IPS-15b (cell line): ENCODE measurements at regions not wholly inside any gene's neighbourhood (a gene's known extent, or its start where the extent isn't known, plus 50 kb on each side); places are given as distances from the start of the nearest gene placed in this dataset.

Experiments
- H3K27me3 ChIP-seq: one replicate; pipeline ENCODE4 v1.6.1; 2013; ENCODE audit warnings: low read length; ENCODE audit not compliant: control insufficient read depth, insufficient read depth
- H3K36me3 ChIP-seq: one replicate; pipeline ENCODE4 v1.6.1; 2013; ENCODE audit warnings: low read length; ENCODE audit not compliant: control insufficient read depth, insufficient read depth
- H3K4me1 ChIP-seq: one replicate; pipeline ENCODE4 v1.6.1; 2013; ENCODE audit warnings: mild to moderate bottlenecking, low read length; ENCODE audit not compliant: control insufficient read depth, insufficient read depth
- H3K4me3 ChIP-seq: one replicate; pipeline ENCODE4 v1.5.1; 2013; ENCODE audit warnings: low read depth, low read length
- H3K9ac ChIP-seq: one replicate; pipeline ENCODE4 v1.6.1; 2013; ENCODE audit warnings: low read depth, mild to moderate bottlenecking, low read length
- H3K9me3 ChIP-seq: one replicate; pipeline ENCODE4 v1.6.1; 2013; ENCODE audit warnings: mild to moderate bottlenecking, low read length; ENCODE audit not compliant: control insufficient read depth, insufficient read depth

- no peaks in the 10 kb centered on the region for H3K4me1 ChIP-seq
- H3K9ac ChIP-seq = no peak overlapping the region
- no peaks in the 10 kb centered on the region for H3K9me3 ChIP-seq
- H3K4me3 ChIP-seq = no peak overlapping the region
- H3K36me3 ChIP-seq = no peaks in the 10 kb centered on the region
- H3K27me3 ChIP-seq = no peaks in the 10 kb centered on the region
Observed at GRCh38 chr4:14028862-14029261, 401.3 kb upstream of the BOD1L1 start.

- H3K9me3 ChIP-seq = no peaks in the 10 kb centered on the region
- no peaks in the 10 kb centered on the region for H3K36me3 ChIP-seq
- H3K4me3 ChIP-seq = no peak overlapping the region
- H3K4me1 ChIP-seq = no peaks in the 10 kb centered on the region
- no peak overlapping the region for H3K9ac ChIP-seq
- no peaks in the 10 kb centered on the region for H3K27me3 ChIP-seq
Observed at GRCh38 chr4:14035076-14035475, 407.6 kb upstream of the BOD1L1 start.

- no peaks in the 10 kb centered on the region for H3K4me1 ChIP-seq
- no peak overlapping the region for H3K4me3 ChIP-seq
- no peak overlapping the region for H3K9ac ChIP-seq
- no peaks in the 10 kb centered on the region for H3K36me3 ChIP-seq
- no peaks in the 10 kb centered on the region for H3K27me3 ChIP-seq
- H3K9me3 ChIP-seq = no peaks in the 10 kb centered on the region
Observed at GRCh38 chr4:14043203-14043602, 415.7 kb upstream of the BOD1L1 start.

GRCh38 chr4:14046642-14047041, 419.1 kb upstream of the BOD1L1 start:
- Histone ChIP-seq H3K36me3 (no peaks in the 10 kb centered on the region), H3K27me3 (no peaks in the 10 kb centered on the region), H3K4me3 (no peak overlapping the region)

GRCh38 chr4:14047840-14048239, 420.3 kb upstream of the BOD1L1 start:
- no peaks in the 10 kb centered on the region for H3K36me3 ChIP-seq
- H3K9ac ChIP-seq = no peak overlapping the region
- no peaks in the 10 kb centered on the region for H3K27me3 ChIP-seq
- no peak overlapping the region for H3K4me3 ChIP-seq
- no peaks in the 10 kb centered on the region for H3K4me1 ChIP-seq
- no peaks in the 10 kb centered on the region for H3K9me3 ChIP-seq

More at GRCh38 chr4:14046642-14047041, 419.1 kb upstream of the BOD1L1 start:
- Histone ChIP-seq H3K9ac (no peak overlapping the region), H3K9me3 (no peaks in the 10 kb centered on the region), H3K4me1 (no peaks in the 10 kb centered on the region)

GRCh38 chr4:14049946-14050345, 422.4 kb upstream of the BOD1L1 start:
- H3K4me1 ChIP-seq = no peaks in the 10 kb centered on the region
- no peaks in the 10 kb centered on the region for H3K9me3 ChIP-seq
- no peaks in the 10 kb centered on the region for H3K27me3 ChIP-seq
- no peak overlapping the region for H3K4me3 ChIP-seq
- no peaks in the 10 kb centered on the region for H3K36me3 ChIP-seq
- no peak overlapping the region for H3K9ac ChIP-seq

DNA sequence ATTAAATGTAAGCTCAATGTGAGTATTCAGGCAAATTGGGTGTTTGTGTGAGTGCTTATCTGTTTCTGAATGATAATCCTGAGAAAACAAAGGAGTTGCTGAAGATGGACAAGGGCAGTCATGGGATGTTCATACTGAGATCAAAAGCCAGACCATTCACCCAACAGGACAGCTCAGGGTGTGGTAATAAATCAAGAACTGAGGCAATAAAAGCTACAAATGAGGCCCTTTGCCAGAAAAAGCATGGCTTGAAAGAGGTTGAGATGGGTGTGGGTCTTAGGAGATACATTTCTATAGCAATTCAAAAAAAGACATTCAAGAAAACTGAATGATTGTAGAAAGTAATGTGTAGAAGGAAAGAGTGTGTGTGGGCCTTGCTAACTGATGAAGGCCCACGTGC, 425.8 kb upstream of the BOD1L1 start:
- Histone ChIP-seq H3K9me3 (no peaks in the 10 kb centered on the region), H3K4me3 (no peak overlapping the region), H3K9ac (no peak overlapping the region), H3K36me3 (no peaks in the 10 kb centered on the region), H3K4me1 (no peaks in the 10 kb centered on the region), H3K27me3 (no peaks in the 10 kb centered on the region)

- no peak overlapping the region for H3K9ac ChIP-seq
- no peak overlapping the region for H3K4me3 ChIP-seq
- H3K4me1 ChIP-seq = no peaks in the 10 kb centered on the region
- no peaks in the 10 kb centered on the region for H3K36me3 ChIP-seq
- H3K9me3 ChIP-seq = no peaks in the 10 kb centered on the region
- no peaks in the 10 kb centered on the region for H3K27me3 ChIP-seq
Observed at GRCh38 chr4:14054391-14054790, 426.9 kb upstream of the BOD1L1 start.

DNA sequence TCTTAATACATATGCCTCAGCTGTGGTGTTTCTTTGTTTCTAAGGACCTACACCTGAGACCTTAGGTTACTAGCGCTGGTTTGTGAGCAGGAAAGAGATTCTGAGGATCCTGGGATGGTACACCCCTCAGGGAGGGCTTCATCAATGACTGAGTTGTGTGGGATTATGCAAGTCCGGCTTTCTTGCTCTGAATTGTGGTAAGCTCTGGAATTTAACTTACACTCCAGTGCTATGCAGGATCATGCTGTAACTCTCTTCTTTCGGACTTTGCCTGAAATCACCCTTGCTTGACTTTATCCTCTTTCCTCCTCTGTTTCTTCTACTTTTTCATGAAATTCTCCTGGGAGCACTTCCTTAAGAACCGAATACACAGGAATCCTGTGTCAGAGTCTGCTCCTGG, 431.5 kb upstream of the BOD1L1 start:
- H3K9ac ChIP-seq = no peak overlapping the region
- H3K27me3 ChIP-seq = no peaks in the 10 kb centered on the region
- no peak overlapping the region for H3K4me3 ChIP-seq
- no peaks in the 10 kb centered on the region for H3K36me3 ChIP-seq
- H3K9me3 ChIP-seq = no peaks in the 10 kb centered on the region
- no peaks in the 10 kb centered on the region for H3K4me1 ChIP-seq

DNA sequence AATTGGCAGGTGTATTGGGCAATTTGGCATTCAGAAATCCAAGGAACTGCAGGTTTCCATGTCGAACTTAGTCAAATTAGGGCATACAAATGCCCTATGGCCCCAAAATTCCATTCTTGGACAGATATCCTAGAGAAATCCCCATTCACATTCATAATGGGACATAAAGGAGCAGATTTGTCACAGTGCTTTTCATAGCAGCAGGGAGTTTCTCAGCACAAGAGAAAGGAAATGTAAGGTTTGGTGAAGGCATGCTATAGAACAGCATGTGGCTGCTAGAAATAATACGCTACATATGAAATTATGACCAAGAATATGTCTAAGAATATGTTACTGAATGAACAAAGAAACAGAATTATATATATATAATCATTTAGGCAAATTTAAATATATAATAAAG, 437.5 kb upstream of the BOD1L1 start:
- Histone ChIP-seq H3K27me3 (no peaks in the 10 kb centered on the region), H3K36me3 (no peaks in the 10 kb centered on the region), H3K9ac (no peak overlapping the region), H3K4me3 (no peak overlapping the region), H3K9me3 (no peaks in the 10 kb centered on the region), H3K4me1 (no peaks in the 10 kb centered on the region)

DNA sequence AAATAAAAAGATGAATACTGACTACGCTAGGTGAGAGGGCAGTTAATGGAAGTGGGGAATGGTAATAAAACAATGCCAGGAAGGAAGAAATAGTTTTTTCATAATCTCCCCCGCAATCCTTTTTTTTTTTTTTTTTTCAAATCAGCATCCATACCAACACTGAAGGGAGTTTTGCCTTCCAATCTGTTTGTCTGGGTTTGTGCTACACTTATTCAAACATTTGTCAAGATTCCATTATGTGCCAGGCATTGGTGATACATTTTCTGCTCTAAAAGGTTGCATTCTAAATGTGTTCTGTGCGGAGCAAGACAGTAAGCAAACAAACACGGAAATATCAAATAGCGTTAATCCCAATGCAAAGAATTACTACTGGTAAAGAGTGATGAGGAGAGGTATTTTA, 437.9 kb upstream of the BOD1L1 start:
- Histone ChIP-seq H3K9ac (no peak overlapping the region), H3K27me3 (no peaks in the 10 kb centered on the region), H3K9me3 (no peaks in the 10 kb centered on the region), H3K4me1 (no peaks in the 10 kb centered on the region), H3K36me3 (no peaks in the 10 kb centered on the region), H3K4me3 (no peak overlapping the region)

GRCh38 chr4:14066979-14067378, 439.5 kb upstream of the BOD1L1 start:
- no peak overlapping the region for H3K4me3 ChIP-seq
- peaks cover 6% of the 10 kb centered on the region for H3K9me3 ChIP-seq
- H3K27me3 ChIP-seq = no peaks in the 10 kb centered on the region
- no peaks in the 10 kb centered on the region for H3K4me1 ChIP-seq
- H3K9ac ChIP-seq = no peak overlapping the region
- no peaks in the 10 kb centered on the region for H3K36me3 ChIP-seq

GRCh38 chr4:14069886-14070285, 442.4 kb upstream of the BOD1L1 start:
- Histone ChIP-seq H3K27me3 (no peaks in the 10 kb centered on the region), H3K4me1 (no peaks in the 10 kb centered on the region), H3K9me3 (peaks cover 12% of the 10 kb centered on the region), H3K36me3 (no peaks in the 10 kb centered on the region), H3K9ac (no peak overlapping the region), H3K4me3 (no peak overlapping the region)
